Skeletal muscle tissue (tissue), 3 donors: ENCODE measurements at regions not wholly inside any gene's neighbourhood (a gene's known extent, or its start where the extent isn't known, plus 50 kb on each side); places are given as distances from the start of the nearest gene placed in this dataset.

Experiments
- H3K27ac ChIP-seq: one replicate; pipeline ENCODE4 v1.7.0; 2013; ENCODE audit warnings: mild to moderate bottlenecking, low read depth, low read length, inconsistent platforms
- H3K27me3 ChIP-seq, 3 donors: one replicate each; pipeline ENCODE4 v1.7.0; 2013; ENCODE audit warnings: low read length in 3 of 3; ENCODE audit not compliant: control insufficient read depth in 3 of 3, insufficient read depth in 3 of 3
- H3K36me3 ChIP-seq, 3 donors: one replicate each; pipeline ENCODE4 v1.7.0; 2013; ENCODE audit warnings: low read length in 3 of 3; ENCODE audit not compliant: control insufficient read depth in 3 of 3, insufficient read depth in 3 of 3
- H3K4me1 ChIP-seq, 3 donors: one replicate each; pipeline ENCODE4 v1.7.0; 2013; ENCODE audit warnings: low read length in 3 of 3, mild to moderate bottlenecking in 3 of 3; ENCODE audit not compliant: control insufficient read depth in 3 of 3, insufficient read depth in 3 of 3
- H3K4me3 ChIP-seq, 3 donors: one replicate each; pipeline ENCODE4 v1.7.0; 2013; ENCODE audit warnings: low read length in 3 of 3
- H3K9ac ChIP-seq, 3 donors: one replicate each; pipeline ENCODE4 v1.7.0; 2013; ENCODE audit warnings: low read length in 3 of 3, mild to moderate bottlenecking in 3 of 3, moderate library complexity in 2 of 3, low read depth in 1 of 3
- H3K9me3 ChIP-seq, 3 donors: one replicate each; pipeline ENCODE4 v1.7.0; 2013; ENCODE audit warnings: low read length in 3 of 3; ENCODE audit not compliant: control insufficient read depth in 3 of 3
- donor health status: Osteomylitis.

DNA sequence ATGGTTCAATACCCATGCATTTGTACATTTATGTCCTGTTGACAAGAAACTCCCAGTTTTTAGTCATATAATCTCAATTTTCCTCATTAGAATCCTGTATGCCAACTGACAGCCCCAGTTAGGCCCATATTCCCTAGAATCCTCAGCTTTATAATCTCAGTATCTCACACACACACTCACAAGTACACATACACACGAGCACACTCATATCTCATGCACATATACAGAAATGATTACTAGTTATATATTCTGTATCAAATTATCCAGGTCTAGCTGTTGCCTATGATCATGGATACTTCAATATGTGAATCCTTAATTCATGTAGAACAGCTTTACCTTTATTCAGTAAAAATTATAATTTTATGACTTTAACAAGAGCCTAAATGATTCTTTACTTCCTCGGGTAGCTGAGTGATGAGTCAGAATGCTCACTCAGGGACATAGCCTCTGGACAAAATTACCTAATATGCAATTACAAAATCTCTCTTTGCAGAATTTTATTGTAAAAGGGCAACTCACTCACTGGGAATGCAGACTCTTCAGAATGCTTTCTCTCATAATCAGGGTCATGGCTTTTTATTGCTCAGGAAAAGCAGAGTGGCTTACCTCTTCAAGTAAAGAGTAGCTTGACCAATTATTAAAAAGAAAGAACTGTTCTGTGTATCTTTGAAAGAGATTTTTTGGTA lies 193.6 kb upstream of the PIK3C3 start:
- Histone ChIP-seq H3K9me3 (no peaks in the 10 kb centered on the region), H3K27me3 (no peaks in the 10 kb centered on the region), H3K36me3 (no peaks in the 10 kb centered on the region), H3K9ac (no peak overlapping the region), H3K27ac (no peak overlapping the region), H3K4me3 (no peak overlapping the region), H3K4me1 (no peaks in the 10 kb centered on the region)

DNA sequence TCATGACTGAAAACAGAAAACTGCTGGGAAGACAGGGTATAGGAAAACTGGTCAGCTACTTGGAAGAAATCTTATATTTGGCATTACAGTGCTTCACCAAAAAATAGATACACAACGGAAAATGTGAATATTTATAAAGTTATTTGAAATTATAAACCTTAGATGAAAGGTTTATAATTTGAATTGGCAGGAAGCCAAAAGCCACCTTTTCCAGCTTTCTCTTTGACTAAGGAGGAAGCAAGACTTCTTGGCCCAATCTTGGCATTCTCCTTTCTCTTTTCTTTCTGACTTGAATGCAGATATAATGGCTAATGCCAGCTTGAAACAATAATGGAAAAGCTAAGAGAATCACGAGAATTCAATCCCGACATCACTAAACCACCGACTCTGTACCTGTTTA lies 196.5 kb upstream of the PIK3C3 start:
- Histone ChIP-seq H3K9me3 (no peaks in the 10 kb centered on the region), H3K27ac (no peak overlapping the region), H3K9ac (no peak overlapping the region), H3K4me1 (no peaks in the 10 kb centered on the region), H3K4me3 (no peak overlapping the region), H3K36me3 (no peaks in the 10 kb centered on the region), H3K27me3 (no peaks in the 10 kb centered on the region)

DNA sequence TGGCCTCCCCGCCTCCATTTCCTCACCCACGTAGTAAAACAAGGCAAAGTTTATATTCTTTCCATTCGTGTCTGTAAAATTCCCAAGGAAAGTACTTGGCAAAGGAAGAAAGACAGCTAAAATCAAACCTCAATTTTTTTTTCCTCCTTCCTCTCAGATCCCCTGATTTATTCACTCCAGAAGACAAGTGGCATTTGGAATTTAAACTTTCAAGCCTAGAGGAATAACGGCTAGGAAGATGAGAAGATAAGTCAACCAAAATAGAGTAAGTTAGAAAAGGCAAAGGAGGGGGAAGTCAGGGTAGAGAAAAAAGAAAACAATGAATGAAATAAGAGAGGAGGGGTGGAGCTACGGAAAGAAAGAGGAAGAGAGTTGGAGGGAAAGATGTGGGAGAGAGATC lies 198.9 kb upstream of the PIK3C3 start:
- Histone ChIP-seq H3K4me3 (no peak overlapping the region), H3K9ac (no peak overlapping the region), H3K4me1 (no peaks in the 10 kb centered on the region), H3K27me3 (no peaks in the 10 kb centered on the region), H3K9me3 (no peaks in the 10 kb centered on the region), H3K27ac (no peak overlapping the region), H3K36me3 (no peaks in the 10 kb centered on the region)

DNA sequence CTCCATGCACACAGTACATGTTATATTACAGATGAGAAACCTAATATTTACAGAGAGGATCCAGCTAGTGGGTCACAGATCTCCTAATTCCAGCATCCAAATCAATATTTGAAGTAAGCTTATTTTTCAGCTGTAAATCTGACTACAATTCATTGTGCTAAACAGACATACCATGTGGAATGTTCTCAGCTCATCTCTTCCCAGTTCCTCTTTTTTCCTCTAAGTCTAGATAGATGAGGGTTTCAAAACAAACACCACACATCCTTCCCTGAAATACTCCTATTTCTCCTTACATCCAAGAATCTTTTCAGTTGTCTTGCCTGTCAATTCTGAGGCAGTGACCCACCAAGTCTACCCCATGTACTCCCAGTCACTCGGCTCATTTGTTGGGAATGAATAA lies 200.7 kb upstream of the PIK3C3 start:
- Histone ChIP-seq H3K36me3 (no peaks in the 10 kb centered on the region), H3K4me1 (no peaks in the 10 kb centered on the region), H3K27me3 (no peaks in the 10 kb centered on the region), H3K9me3 (no peaks in the 10 kb centered on the region), H3K9ac (no peak overlapping the region), H3K4me3 (no peak overlapping the region), H3K27ac (no peak overlapping the region)

DNA sequence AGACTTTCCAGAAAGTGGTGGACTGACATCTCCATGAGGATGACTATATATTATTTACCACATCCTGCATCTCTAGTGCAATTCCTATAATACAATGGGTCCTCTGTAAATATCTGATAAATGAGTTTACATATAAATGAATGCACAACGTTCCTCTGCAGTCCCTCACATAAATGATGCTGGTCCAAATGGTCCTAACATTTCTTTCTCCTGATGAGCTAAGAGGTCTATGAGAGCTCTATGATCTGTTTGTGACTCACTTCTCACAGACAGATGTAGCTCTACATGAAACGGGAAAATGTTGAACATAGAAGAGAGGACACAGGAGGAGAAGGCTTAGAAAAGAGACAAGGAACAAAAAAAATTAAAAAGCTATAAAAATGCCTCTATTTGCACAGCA lies 201.2 kb upstream of the PIK3C3 start:
- no peaks in the 10 kb centered on the region for H3K9me3 ChIP-seq
- no peaks in the 10 kb centered on the region for H3K27me3 ChIP-seq
- H3K4me3 ChIP-seq: no peak overlapping the region
- H3K27ac ChIP-seq: no peak overlapping the region
- H3K4me1 ChIP-seq: no peaks in the 10 kb centered on the region
- H3K36me3 ChIP-seq: no peaks in the 10 kb centered on the region
- H3K9ac ChIP-seq: no peak overlapping the region

DNA sequence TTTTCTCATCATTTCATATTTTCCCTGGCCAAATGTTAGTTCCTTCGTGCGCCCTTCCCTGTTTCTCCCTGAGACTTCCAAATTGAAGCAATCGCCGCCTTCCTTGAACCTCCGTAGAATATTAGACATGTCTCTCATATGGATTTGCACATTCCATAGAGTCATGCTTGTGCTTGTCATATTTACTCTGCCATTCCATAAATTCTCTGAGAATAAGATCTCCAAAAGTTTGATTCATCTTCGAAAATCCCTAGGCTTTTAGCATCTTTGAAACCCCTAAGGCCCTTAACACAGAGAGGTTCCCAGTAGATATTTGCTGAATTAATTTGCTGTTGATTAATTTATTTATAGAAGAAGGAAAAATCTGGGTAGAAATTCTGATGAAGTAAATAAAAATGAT lies 202.2 kb upstream of the PIK3C3 start:
- H3K9ac ChIP-seq: no peak overlapping the region
- H3K36me3 ChIP-seq: no peaks in the 10 kb centered on the region
- H3K4me1 ChIP-seq: no peaks in the 10 kb centered on the region
- no peak overlapping the region for H3K27ac ChIP-seq
- no peaks in the 10 kb centered on the region for H3K27me3 ChIP-seq
- no peaks in the 10 kb centered on the region for H3K9me3 ChIP-seq
- no peak overlapping the region for H3K4me3 ChIP-seq

DNA sequence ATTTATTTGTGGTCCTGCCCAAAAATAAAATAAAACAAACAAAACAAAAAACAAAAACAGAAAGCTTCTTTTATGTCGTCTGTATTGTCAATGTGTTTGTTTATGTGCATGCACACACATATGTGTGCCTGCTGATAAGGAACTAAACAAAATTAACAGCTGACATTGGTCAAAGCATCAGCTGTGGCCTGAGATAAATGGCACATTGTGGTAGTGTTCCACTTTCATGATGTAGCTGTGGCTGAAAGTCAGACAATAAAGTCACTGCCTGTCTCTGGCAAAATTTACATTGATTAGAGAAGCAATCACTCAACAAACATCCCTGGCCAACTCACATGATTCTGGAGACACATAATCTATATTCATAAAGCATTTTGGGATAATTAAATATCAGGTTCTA lies 203.4 kb upstream of the PIK3C3 start:
- no peak overlapping the region for H3K27ac ChIP-seq

DNA sequence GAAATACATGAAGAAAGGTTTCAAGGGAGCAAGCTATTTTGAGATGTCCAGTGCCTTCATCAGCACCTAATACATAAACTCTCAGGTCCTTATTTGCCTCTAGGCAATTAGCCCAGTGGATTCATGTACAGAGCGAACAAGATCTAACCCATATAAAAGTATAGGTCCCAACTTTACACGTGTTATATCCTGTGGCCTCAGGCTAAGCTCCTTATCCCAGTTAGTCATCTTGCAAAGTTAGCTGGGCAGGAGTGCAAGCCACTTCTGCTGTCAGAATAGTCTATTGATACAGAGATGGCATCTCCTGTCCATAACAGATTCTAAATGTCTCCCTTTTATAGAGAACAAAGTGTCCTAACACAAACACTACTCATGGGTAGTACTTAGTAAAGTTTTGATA lies 203.9 kb upstream of the PIK3C3 start:
- Histone ChIP-seq H3K9ac (no peak overlapping the region), H3K9me3 (no peaks in the 10 kb centered on the region), H3K4me3 (no peak overlapping the region), H3K27me3 (no peaks in the 10 kb centered on the region), H3K36me3 (no peaks in the 10 kb centered on the region), H3K4me1 (no peaks in the 10 kb centered on the region), H3K27ac (no peak overlapping the region)

More for the DNA sequence above, 203.4 kb upstream of the PIK3C3 start:
- Histone ChIP-seq H3K4me3 (no peak overlapping the region), H3K4me1 (no peaks in the 10 kb centered on the region), H3K9me3 (no peaks in the 10 kb centered on the region), H3K36me3 (no peaks in the 10 kb centered on the region), H3K27me3 (no peaks in the 10 kb centered on the region), H3K9ac (no peak overlapping the region)

DNA sequence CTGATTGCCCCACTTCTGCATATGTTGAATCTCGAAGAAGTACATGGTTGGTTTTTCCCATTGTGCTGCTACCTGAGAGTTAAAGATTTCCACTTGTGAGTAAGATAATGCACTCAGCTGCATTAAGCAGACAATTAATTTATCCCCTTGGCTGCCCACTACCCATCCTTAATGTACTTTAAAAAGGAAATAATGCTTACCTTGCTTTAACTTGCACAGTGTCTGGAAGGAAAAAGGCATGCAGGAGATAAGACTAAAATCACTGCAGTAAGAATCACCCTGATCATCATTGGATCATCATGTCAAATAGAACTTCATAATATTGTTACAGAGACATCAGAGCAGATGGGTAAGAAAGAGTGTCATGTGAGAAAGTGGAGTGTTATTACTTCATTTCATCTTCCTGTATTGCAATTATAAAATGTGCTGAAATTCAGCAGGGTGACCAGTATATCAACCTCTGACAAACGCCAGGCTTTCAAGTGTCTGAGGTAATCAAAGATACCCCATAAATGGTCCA lies 207.3 kb upstream of the PIK3C3 start:
- no peak overlapping the region for H3K9ac ChIP-seq
- no peaks in the 10 kb centered on the region for H3K27me3 ChIP-seq
- no peak overlapping the region for H3K27ac ChIP-seq
- no peaks in the 10 kb centered on the region for H3K9me3 ChIP-seq
- H3K4me3 ChIP-seq: no peak overlapping the region
- H3K36me3 ChIP-seq: no peaks in the 10 kb centered on the region
- no peaks in the 10 kb centered on the region for H3K4me1 ChIP-seq

DNA sequence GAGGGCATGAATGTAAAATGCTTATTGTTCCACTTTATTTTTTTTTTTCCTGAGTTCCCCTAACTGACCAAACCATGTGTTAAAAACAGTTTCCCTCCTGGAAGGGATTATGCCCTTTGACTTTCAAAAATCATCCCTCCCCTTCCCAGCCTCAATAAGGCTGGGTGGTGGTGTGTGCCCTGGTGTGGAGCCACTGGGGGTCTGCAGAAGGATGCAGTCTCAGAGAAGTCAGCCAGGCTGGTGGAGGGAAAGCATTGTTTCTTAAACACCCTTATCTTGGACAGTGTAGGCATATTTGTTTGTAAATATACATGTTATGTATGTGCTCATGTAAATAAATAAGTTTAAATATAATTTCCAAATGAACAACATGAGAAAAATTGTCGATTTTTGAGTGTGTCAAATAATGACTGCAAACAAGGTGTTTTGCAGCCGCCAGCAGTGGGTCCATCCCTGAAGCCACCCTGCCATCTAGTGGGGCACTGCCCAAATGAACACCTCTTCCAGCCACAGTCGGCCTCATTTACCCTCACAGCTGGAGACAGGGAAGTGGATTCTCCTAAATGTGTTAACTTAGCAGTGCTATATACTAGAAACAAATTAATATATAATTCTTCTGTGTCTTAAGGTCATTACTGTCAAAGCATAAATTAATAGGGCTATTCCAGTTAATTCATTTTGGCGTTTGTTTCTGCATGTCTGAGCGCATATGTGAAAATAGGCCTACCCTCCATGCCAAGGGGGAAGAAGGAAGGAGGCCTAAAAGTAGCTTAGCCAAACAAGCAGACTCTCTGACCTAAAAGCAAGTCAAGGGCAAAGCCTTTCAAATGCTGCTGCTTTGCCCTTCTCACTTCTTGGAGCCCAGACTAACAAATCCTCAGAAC lies 209.6 kb upstream of the PIK3C3 start:
- Histone ChIP-seq H3K27ac (no peak overlapping the region), H3K9ac (no peak overlapping the region), H3K27me3 (no peaks in the 10 kb centered on the region), H3K9me3 (no peaks in the 10 kb centered on the region), H3K4me1 (no peaks in the 10 kb centered on the region), H3K36me3 (no peaks in the 10 kb centered on the region), H3K4me3 (no peak overlapping the region)
